Osteocyte (in vitro differentiated cells): ENCODE measurements at regions not wholly inside any gene's neighbourhood (a gene's known extent, or its start where the extent isn't known, plus 50 kb on each side); places are given as distances from the start of the nearest gene placed in this dataset.

Source experiments
- DNase-seq: peaks from one replicate; pipeline ENCODE4 v3.0.0; 2021; ENCODE audit warnings: mixed read lengths; ENCODE audit not compliant: unreplicated experiment; ENCODE audit errors: extremely low spot score
- H3K27ac Mint-ChIP-seq: one replicate; pipeline ENCODE4 v1.8.0; 2021; ENCODE audit warnings: mild to moderate bottlenecking, mixed read lengths; ENCODE audit not compliant: unreplicated experiment
- H3K27me3 Mint-ChIP-seq: one replicate; pipeline ENCODE4 v1.8.0; 2021; ENCODE audit warnings: mixed read lengths; ENCODE audit not compliant: unreplicated experiment
- H3K36me3 Mint-ChIP-seq: one replicate; pipeline ENCODE4 v1.8.0; 2021; ENCODE audit warnings: mixed read lengths; ENCODE audit not compliant: unreplicated experiment
- H3K4me1 Mint-ChIP-seq: one replicate; pipeline ENCODE4 v1.8.0; 2021; ENCODE audit warnings: mixed read lengths; ENCODE audit not compliant: unreplicated experiment
- H3K4me3 Mint-ChIP-seq: one replicate; pipeline ENCODE4 v1.8.0; 2021; ENCODE audit warnings: mild to moderate bottlenecking, moderate library complexity, mixed read lengths; ENCODE audit not compliant: unreplicated experiment
- H3K9me3 Mint-ChIP-seq: one replicate; pipeline ENCODE4 v1.8.0; 2021; ENCODE audit warnings: mixed read lengths; ENCODE audit not compliant: unreplicated experiment
- TF ChIP-seq, protein P1 (sequence below): fragments of 200-600 bp; sonication (generic); IDR thresholded peaks from 2 replicates; pipeline ENCODE4 v1.5.0; 2021; ENCODE audit warnings: antibody characterized with exemption, mild to moderate bottlenecking, moderate library complexity

DNA sequence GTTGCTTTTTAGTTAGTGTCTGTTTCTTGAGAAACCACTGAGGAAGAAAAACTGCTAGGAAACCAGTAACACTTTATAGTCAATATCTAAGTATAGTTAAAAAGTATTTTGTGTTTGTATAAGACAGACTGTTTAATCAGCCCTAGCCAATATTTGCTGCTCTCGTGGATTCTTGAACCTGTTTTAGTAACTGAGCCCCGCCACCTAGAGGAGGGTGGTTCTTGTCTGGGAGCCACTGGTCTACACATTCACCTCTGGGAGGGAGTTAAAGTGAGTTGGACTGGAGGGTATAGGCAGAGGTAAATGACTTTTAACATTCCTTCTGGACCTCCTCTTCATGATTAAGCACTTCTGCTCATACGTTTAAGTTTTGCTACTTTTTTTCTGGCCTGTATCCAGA is 117.2 kb downstream of the SPATA31D1 start:
- no peaks in the 10 kb centered on the region for H3K27me3 Mint-ChIP-seq
- H3K4me1 Mint-ChIP-seq, result peaks cover 27% of the 10 kb centered on the region
- TF ChIP-seq, protein P1, sequence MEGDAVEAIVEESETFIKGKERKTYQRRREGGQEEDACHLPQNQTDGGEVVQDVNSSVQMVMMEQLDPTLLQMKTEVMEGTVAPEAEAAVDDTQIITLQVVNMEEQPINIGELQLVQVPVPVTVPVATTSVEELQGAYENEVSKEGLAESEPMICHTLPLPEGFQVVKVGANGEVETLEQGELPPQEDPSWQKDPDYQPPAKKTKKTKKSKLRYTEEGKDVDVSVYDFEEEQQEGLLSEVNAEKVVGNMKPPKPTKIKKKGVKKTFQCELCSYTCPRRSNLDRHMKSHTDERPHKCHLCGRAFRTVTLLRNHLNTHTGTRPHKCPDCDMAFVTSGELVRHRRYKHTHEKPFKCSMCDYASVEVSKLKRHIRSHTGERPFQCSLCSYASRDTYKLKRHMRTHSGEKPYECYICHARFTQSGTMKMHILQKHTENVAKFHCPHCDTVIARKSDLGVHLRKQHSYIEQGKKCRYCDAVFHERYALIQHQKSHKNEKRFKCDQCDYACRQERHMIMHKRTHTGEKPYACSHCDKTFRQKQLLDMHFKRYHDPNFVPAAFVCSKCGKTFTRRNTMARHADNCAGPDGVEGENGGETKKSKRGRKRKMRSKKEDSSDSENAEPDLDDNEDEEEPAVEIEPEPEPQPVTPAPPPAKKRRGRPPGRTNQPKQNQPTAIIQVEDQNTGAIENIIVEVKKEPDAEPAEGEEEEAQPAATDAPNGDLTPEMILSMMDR, result no peak
- no peak for DNase-seq
- no peak overlapping the region for H3K4me3 Mint-ChIP-seq
- H3K27ac Mint-ChIP-seq, result no peak overlapping the region
- H3K9me3 Mint-ChIP-seq, result peaks cover 8% of the 10 kb centered on the region
- no peaks in the 10 kb centered on the region for H3K36me3 Mint-ChIP-seq

GRCh38 chr9:82106536-82106935 is 118.0 kb downstream of the SPATA31D1 start:
- no peaks in the 10 kb centered on the region for H3K27me3 Mint-ChIP-seq
- DNase-seq, result no peak
- H3K4me1 Mint-ChIP-seq, result peaks cover 27% of the 10 kb centered on the region
- TF ChIP-seq, protein P1, result no peak
- no peak overlapping the region for H3K27ac Mint-ChIP-seq
- H3K36me3 Mint-ChIP-seq, result no peaks in the 10 kb centered on the region
- peaks cover under 1% of the 10 kb centered on the region for H3K9me3 Mint-ChIP-seq
- H3K4me3 Mint-ChIP-seq, result no peak overlapping the region

GRCh38 chr9:82108474-82108873 is 119.9 kb downstream of the SPATA31D1 start:
- H3K4me3 Mint-ChIP-seq, result no peak overlapping the region

DNA sequence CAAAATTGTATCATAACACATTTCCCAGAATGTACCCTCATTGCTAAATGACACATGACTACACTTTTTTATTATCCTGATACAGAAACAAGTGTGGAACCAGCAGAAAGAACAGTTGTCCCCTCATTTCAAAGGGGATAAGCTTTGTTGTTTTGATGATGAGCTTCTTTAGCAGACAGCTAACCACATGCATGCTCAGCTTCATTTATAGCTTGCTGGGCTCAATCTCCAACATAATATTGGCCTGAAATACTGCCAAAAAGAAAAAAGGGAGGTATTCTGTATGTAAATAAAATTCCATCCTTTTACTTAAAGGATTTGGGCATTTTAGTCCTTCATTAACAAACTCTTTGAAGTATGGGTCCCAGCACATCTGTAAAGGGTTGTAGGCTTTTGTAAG is 120.4 kb downstream of the SPATA31D1 start:
- no peak overlapping the region for H3K4me3 Mint-ChIP-seq
- peaks cover 27% of the 10 kb centered on the region for H3K4me1 Mint-ChIP-seq
- DNase-seq, result no peak

More at GRCh38 chr9:82108474-82108873, 119.9 kb downstream of the SPATA31D1 start:
- no peak for DNase-seq
- no peaks in the 10 kb centered on the region for H3K9me3 Mint-ChIP-seq
- no peak overlapping the region for H3K27ac Mint-ChIP-seq
- TF ChIP-seq, protein P1, result no peak
- no peaks in the 10 kb centered on the region for H3K27me3 Mint-ChIP-seq
- peaks cover 27% of the 10 kb centered on the region for H3K4me1 Mint-ChIP-seq
- no peaks in the 10 kb centered on the region for H3K36me3 Mint-ChIP-seq

DNA sequence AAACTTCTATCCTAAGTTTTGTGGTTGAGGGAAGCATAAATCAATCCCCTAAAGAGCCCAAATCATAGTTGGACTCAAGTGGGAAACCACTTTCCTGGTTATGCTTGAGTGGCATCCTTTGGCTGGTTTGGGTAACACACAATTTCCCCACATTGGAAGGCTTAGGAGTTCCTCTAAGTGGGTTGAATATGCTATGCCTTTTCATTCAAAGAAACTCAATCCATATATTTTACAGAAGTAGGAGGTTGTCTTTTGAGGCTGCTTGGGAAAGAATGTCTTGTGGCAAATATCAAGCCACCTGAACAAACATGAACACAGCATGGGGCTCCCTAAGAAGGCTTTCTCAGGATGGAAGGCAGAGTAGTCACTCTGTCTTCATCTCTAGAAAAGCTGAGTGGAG is 121.1 kb downstream of the SPATA31D1 start:
- peak overlapping the region; percentile 56 for H3K27ac Mint-ChIP-seq
- peaks cover 27% of the 10 kb centered on the region for H3K4me1 Mint-ChIP-seq
- H3K27me3 Mint-ChIP-seq, result no peaks in the 10 kb centered on the region
- H3K4me3 Mint-ChIP-seq, result no peak overlapping the region
- no peaks in the 10 kb centered on the region for H3K36me3 Mint-ChIP-seq
- no peaks in the 10 kb centered on the region for H3K9me3 Mint-ChIP-seq
- no peak for DNase-seq
- TF ChIP-seq, protein P1, result peak; percentile 43

More for the DNA sequence above, 120.4 kb downstream of the SPATA31D1 start:
- TF ChIP-seq, protein P1, result no peak
- H3K9me3 Mint-ChIP-seq, result no peaks in the 10 kb centered on the region
- peak overlapping the region; percentile 56 for H3K27ac Mint-ChIP-seq
- H3K36me3 Mint-ChIP-seq, result no peaks in the 10 kb centered on the region
- no peaks in the 10 kb centered on the region for H3K27me3 Mint-ChIP-seq
